GM12892 (cell line): ENCODE measurements at regions not wholly inside any gene's neighbourhood (a gene's known extent, or its start where the extent isn't known, plus 50 kb on each side); places are given as distances from the start of the nearest gene placed in this dataset.

Experiments
- POLR2A ChIP-seq: IDR thresholded peaks from 2 replicates; pipeline ENCODE4 v1.6.1; 2011; ENCODE audit warnings: low read depth, low read length, control low read depth
- POLR2AphosphoS5 ChIP-seq: IDR thresholded peaks from 2 replicates; pipeline ENCODE4 v1.6.1; 2011; ENCODE audit warnings: low read depth, low read length, control low read depth
- TAF1 ChIP-seq: IDR thresholded peaks from 2 replicates; pipeline ENCODE4 v1.6.1; 2011; ENCODE audit warnings: low read depth, mild to moderate bottlenecking, control low read depth, low read length, borderline replicate concordance

DNA sequence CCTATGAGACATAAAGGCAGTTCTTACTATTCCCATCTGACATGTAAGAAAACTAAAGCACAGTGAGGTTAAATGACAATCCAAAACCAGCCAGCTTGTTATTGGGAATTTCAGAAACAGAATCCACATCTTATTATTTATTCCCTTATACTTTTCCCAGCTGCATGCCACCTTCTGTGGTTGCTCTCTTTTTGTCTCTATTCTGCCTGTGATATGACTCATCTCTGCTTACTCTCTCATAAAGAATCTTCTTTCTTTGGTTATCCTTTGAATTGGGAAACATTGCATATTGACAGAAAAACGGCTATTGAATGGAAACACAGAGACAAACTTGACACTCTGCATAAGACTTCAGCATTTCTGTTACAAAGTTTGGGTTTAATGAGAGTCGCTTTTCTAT, 183.2 kb downstream of the TLR4 start:
- TF ChIP-seq POLR2A (no peak), TAF1 (no peak), POLR2AphosphoS5 (no peak)
